ENCODE measurements at regions not wholly inside any gene's neighbourhood (a gene's known extent, or its start where the extent isn't known, plus 50 kb on each side); places are given as distances from the start of the nearest gene placed in this dataset.
A peak's percentile ranks its signal among the peaks of the same experiment; 100 is the strongest.
"Not testable (repeated sequence)": the region's sequence is repeated elsewhere in the genome, so short reads cannot be mapped to it uniquely, and the experiment has no call there.

- DNase-seq: not testable (repeated sequence)
These were observed 81.6 kb downstream of the P2RY10 start for GRCh38 chrX:79026742-79027141.

- no peak for DNase-seq
These were observed 90.2 kb downstream of the P2RY10 start for GRCh38 chrX:79035421-79035820.

GRCh38 chrX:79036157-79036880 is 91.1 kb downstream of the P2RY10 start:
- DNase-seq: no peak

DNA sequence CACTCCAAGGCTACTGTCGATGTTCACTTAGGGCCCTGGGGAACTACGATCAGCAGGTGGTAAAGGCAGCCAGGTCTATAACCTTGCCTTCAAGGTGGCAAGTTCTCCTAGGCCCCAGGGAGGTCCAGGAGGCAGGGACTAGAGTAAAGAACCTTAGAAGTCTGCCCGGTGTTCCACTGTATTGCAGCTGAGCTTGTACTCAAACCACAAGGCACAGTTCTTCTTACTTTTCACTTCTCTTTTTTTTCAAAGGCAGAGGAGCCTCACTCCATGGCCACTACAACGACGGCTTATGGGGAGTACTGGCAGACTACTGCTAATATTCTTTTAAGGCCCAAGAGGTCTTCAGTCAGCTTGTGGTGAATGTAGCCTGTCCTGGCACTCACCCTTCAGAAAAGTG is 78.8 kb upstream of the GPR174 start:
- DNase-seq: peak; percentile 13

DNA sequence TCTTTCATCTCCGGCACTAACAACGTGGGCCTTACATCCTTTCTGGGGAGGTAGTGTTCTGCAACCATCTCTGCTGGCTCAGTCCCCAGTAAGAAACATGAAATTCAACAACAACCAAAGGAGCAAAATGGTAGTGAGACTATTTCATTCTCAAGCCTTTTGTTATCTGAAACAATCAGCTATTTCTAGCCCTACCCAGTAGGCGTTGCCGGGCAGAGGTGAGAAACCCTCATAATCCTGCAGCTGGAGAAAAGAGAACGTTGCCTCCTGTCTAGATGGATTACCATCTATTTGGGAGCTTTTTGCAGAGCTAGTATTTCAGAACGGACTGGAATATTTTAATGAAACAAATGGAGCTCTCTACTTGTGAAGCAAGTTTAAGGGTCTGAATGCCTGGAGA is 66.4 kb upstream of the GPR174 start:
- no peak for DNase-seq

DNA sequence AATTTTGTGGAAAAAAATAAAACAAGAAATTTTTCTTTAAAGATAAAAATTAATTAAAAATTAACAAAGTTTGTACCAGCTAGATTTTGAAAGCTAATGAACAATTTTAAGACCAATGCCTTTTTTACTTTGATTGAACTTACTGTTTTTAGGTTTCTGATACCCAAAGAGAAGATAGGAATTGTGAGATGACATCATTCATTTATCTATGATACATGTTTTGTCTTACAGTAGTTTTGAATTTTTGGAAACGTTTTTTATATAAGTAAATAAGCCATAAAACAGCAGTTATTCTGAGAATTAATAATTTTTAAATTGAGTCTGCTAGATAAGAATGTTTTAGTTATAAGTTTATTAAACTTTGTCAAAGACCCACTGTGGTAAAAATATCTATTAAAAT is 65.0 kb upstream of the GPR174 start:
- no peak for DNase-seq

DNA sequence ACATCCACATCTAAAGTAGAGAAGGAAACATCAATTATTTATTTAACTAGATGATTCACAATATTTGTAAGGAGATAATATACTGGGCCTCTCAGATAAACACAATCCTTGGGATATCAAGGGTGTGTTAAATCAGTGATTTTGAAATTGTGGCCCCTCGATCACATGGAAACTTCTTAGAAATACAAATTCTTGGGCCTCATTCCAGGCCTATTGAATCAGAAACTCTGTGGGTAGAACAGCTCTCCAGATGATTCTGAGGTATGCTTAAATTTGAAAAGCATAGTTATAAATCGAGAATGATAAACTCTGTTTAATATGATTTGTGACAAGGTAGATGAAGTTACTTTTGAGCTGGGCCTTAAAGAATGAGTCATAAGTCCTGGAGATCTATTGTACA is 64.3 kb upstream of the GPR174 start:
- no peak for DNase-seq

DNA sequence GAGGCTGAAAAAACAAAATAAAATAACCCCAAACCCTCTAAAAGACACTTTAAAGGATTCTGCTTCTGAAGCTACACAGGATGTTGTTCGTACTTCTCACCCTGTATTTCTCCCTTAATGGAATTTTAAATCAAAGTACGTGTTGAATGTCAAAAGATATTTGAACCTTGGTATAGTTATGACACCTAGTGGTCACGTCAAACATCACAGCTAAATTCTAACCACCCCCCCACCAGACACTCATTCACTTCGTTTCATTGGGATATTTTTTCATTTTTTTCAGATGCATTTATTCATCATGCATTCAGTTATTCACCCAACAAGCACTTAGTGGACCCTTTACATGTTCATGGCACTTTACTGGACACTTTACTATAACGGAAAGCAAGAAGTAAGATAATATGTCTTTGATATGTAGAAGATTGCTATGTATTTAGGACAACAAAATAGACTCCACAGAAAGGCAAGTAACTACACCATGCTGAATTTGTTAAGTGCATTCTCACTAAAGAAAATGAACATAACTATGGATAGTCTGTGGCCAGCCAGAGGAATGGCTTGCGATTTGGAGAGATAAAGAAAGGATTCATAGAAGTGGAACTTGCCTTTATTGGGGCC is 62.5 kb upstream of the GPR174 start:
- DNase-seq: peak; percentile 22

DNA sequence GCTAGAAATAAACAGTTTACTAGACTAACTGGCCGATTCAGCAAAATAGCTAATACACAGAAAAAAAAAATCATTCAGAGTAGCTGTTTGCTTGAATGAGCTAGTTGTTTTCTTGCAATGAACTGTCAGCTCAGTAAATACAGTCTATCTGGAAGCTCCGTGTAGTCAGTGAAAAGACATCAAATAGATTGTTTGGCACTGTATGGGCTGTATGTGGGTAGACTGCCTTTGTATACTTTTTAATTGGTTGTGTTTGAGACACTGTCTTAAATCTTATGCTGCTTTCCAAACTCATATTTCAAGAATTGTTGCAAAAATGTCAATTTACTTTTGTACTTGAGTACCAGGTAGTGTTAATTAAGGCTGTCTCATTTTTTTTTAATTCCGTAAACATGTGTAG is 61.6 kb upstream of the GPR174 start:
- DNase-seq: no peak

- DNase-seq: no peak
These were observed 59.6 kb upstream of the GPR174 start for GRCh38 chrX:79084923-79085322.

- DNase-seq: no peak
These were observed 54.4 kb upstream of the GPR174 start for GRCh38 chrX:79089896-79090584.

GRCh38 chrX:79094075-79094832 is 50.2 kb upstream of the GPR174 start:
- DNase-seq: no peak

Measured in CD4-positive, alpha-beta T cell treated with Interferon gamma for 1 hour (primary cell).